ENCODE measurements at regions not wholly inside any gene's neighbourhood (a gene's known extent, or its start where the extent isn't known, plus 50 kb on each side); places are given as distances from the start of the nearest gene placed in this dataset.

DNA sequence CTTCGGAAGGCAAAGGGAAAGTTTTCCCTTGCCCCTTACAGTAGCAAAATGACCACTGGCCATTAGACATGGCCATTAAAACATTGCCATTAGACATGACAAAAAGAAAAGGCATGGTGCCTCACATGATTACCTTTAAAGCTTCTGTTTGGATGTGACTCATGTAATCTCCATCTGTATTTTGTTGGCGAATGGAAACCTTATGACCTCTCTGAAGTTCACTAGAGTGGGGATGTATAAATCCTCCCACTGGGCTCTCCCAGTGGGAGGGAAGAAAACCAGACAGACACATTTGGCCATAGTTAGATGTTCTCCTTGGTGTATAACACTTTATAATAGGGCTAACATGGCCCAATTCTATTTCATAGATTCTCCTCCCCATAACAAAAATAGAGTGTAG lies 152.6 kb downstream of the MAGEB17 start:
- no peak for TF ChIP-seq MNT (conservative IDR thresholded peaks at IDR 0.05)
- no peak for TF ChIP-seq EGR1 (conservative IDR thresholded peaks at IDR 0.05)
